ENCODE measurements at regions not wholly inside any gene's neighbourhood (a gene's known extent, or its start where the extent isn't known, plus 50 kb on each side); places are given as distances from the start of the nearest gene placed in this dataset.

- no peak for FAIRE-seq
These were observed 1823.5 kb upstream of the LRRTM1 start for GRCh38 chr2:82128051-82128450.

DNA sequence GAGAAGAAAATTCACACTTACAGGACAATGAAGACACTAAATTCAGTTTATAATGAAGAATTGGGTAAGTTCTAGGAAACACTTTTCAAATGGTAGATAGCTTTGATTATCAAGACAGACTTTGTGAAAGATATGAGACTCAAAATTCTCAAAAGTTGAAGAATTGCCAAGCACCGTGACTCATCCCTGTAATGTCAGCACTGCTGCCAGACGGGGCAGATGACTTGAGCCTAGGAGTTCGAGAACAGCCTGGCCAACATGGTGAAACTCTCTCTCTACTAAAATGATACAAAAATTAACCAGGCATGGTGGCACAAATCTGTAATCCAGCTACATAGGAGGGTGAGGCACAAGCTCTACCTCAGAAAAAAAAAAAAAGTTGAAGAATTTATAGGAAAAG, 1820.1 kb upstream of the LRRTM1 start:
- Histone ChIP-seq H3K9ac (ENCODE audit: control insufficient read depth, extremely low read depth, insufficient read depth, low read length) (no peak overlapping the region), H3K9me3 (ENCODE audit: control insufficient read depth, low read depth, low read length) (no peaks in the 10 kb centered on the region), H2AFZ (ENCODE audit: control insufficient read depth, low read length) (no peak overlapping the region), H3K36me3 (ENCODE audit: control insufficient read depth in 2 of 2, extremely low read depth in 1 of 2, insufficient read depth in 2 of 2, low read length in 2 of 2) (no peaks in the 10 kb centered on the region), H3K27ac (ENCODE audit: control insufficient read depth, insufficient read depth, low read length) (no peak overlapping the region), H3K4me2 (ENCODE audit: control insufficient read depth, extremely low read depth, insufficient read depth, low read depth, low read length) (no peak overlapping the region), H3K27me3 (ENCODE audit: control insufficient read depth, extremely low read depth, insufficient read depth, low read length) (no peaks in the 10 kb centered on the region), H3K9me1 (ENCODE audit: control insufficient read depth, extremely low read depth, insufficient read depth, low read length) (no peaks in the 10 kb centered on the region), H3K4me1 (ENCODE audit: control insufficient read depth, extremely low read depth, insufficient read depth, low read length) (no peaks in the 10 kb centered on the region), H4K20me1 (ENCODE audit: control insufficient read depth, extremely low read depth, insufficient read depth, low read length) (no peaks in the 10 kb centered on the region), H3K4me3 (ENCODE audit: control insufficient read depth in 2 of 3, extremely low read depth in 1 of 3, insufficient read depth in 2 of 3, low read depth in 1 of 3, low read length in 3 of 3) (no peak overlapping the region), H3K79me2 (ENCODE audit: control insufficient read depth, insufficient read depth, low read length) (no peaks in the 10 kb centered on the region)
- dilution Hi-C loops (cut with MboI; ENCODE audit: extremely low pct_ligation_motif_present, low sequenced_read_pairs): no loop called here
- TF ChIP-seq, protein P1, sequence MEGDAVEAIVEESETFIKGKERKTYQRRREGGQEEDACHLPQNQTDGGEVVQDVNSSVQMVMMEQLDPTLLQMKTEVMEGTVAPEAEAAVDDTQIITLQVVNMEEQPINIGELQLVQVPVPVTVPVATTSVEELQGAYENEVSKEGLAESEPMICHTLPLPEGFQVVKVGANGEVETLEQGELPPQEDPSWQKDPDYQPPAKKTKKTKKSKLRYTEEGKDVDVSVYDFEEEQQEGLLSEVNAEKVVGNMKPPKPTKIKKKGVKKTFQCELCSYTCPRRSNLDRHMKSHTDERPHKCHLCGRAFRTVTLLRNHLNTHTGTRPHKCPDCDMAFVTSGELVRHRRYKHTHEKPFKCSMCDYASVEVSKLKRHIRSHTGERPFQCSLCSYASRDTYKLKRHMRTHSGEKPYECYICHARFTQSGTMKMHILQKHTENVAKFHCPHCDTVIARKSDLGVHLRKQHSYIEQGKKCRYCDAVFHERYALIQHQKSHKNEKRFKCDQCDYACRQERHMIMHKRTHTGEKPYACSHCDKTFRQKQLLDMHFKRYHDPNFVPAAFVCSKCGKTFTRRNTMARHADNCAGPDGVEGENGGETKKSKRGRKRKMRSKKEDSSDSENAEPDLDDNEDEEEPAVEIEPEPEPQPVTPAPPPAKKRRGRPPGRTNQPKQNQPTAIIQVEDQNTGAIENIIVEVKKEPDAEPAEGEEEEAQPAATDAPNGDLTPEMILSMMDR (optimal IDR thresholded peaks at IDR 0.05 in 1 of 3, IDR thresholded peaks at IDR 0.05 in 1 of 3, conservative IDR thresholded peaks at IDR 0.05 in 1 of 3; ENCODE audit: extremely low read depth in 1 of 3, insufficient read depth in 2 of 3, low read length in 3 of 3): no peak
- no peak for TF ChIP-seq EZH2 (IDR thresholded peaks at IDR 0.05; ENCODE audit: low read length)
- no peak for FAIRE-seq
- no peak for DNase-seq (ENCODE audit: low read depth, low spot score)

More at GRCh38 chr2:82128051-82128450, 1823.5 kb upstream of the LRRTM1 start:
- DNase-seq (ENCODE audit: low read depth, low spot score): no peak
- H3K4me2 ChIP-seq (ENCODE audit: control insufficient read depth, extremely low read depth, insufficient read depth, low read depth, low read length): no peak overlapping the region
- H3K9me3 ChIP-seq (ENCODE audit: control insufficient read depth, low read depth, low read length): no peaks in the 10 kb centered on the region
- H3K4me1 ChIP-seq (ENCODE audit: control insufficient read depth, extremely low read depth, insufficient read depth, low read length): no peaks in the 10 kb centered on the region
- no peak overlapping the region for H3K27ac ChIP-seq (ENCODE audit: control insufficient read depth, insufficient read depth, low read length)
- H3K4me3 ChIP-seq (ENCODE audit: control insufficient read depth in 2 of 3, extremely low read depth in 1 of 3, insufficient read depth in 2 of 3, low read depth in 1 of 3, low read length in 3 of 3): no peak overlapping the region
- no peak overlapping the region for H2AFZ ChIP-seq (ENCODE audit: control insufficient read depth, low read length)
- H3K9me1 ChIP-seq (ENCODE audit: control insufficient read depth, extremely low read depth, insufficient read depth, low read length): no peaks in the 10 kb centered on the region
- no peaks in the 10 kb centered on the region for H3K36me3 ChIP-seq (ENCODE audit: control insufficient read depth in 2 of 2, extremely low read depth in 1 of 2, insufficient read depth in 2 of 2, low read length in 2 of 2)
- no peaks in the 10 kb centered on the region for H3K27me3 ChIP-seq (ENCODE audit: control insufficient read depth, extremely low read depth, insufficient read depth, low read length)
- TF ChIP-seq, protein P1 (optimal IDR thresholded peaks at IDR 0.05 in 1 of 3, IDR thresholded peaks at IDR 0.05 in 1 of 3, conservative IDR thresholded peaks at IDR 0.05 in 1 of 3; ENCODE audit: extremely low read depth in 1 of 3, insufficient read depth in 2 of 3, low read length in 3 of 3): no peak
- TF ChIP-seq EZH2 (IDR thresholded peaks at IDR 0.05; ENCODE audit: low read length): no peak
- dilution Hi-C loops (cut with MboI; ENCODE audit: extremely low pct_ligation_motif_present, low sequenced_read_pairs): no loop called here
- H3K9ac ChIP-seq (ENCODE audit: control insufficient read depth, extremely low read depth, insufficient read depth, low read length): no peak overlapping the region
- H4K20me1 ChIP-seq (ENCODE audit: control insufficient read depth, extremely low read depth, insufficient read depth, low read length): no peaks in the 10 kb centered on the region
- no peaks in the 10 kb centered on the region for H3K79me2 ChIP-seq (ENCODE audit: control insufficient read depth, insufficient read depth, low read length)
